Hepatocyte (in vitro differentiated cells): ENCODE measurements at regions not wholly inside any gene's neighbourhood (a gene's known extent, or its start where the extent isn't known, plus 50 kb on each side); places are given as distances from the start of the nearest gene placed in this dataset.

Experiments
- DNase-seq: peaks from one replicate; pipeline ENCODE4 v3.0.0-alpha.2; 2016; ENCODE audit warnings: low spot score
- H2AFZ ChIP-seq: fragments of 200-600 bp; sonication (generic); 2 replicates; pipeline ENCODE4 v1.6.0; 2016; ENCODE audit warnings: antibody characterized with exemption, mild to moderate bottlenecking
- H3K27ac ChIP-seq: fragments of 200-600 bp; sonication (generic); 2 replicates; pipeline ENCODE4 v1.5.1; 2016; ENCODE audit warnings: mild to moderate bottlenecking
- H3K27me3 ChIP-seq: fragments of 200-600 bp; sonication (generic); 2 replicates; pipeline ENCODE4 v1.6.1; 2016
- H3K36me3 ChIP-seq: fragments of 200-600 bp; sonication (generic); replicated peaks from 2 replicates; pipeline ENCODE4 v1.5.1; 2016; ENCODE audit warnings: low read depth; ENCODE audit not compliant: insufficient read depth
- H3K4me1 ChIP-seq: fragments of 200-600 bp; sonication (generic); 2 replicates; pipeline ENCODE4 v1.5.1; 2016; ENCODE audit warnings: mild to moderate bottlenecking, moderate library complexity; ENCODE audit not compliant: insufficient read depth
- H3K4me2 ChIP-seq: fragments of 200-600 bp; sonication (generic); 2 replicates; pipeline ENCODE4 v1.6.0; 2016
- H3K4me3 ChIP-seq: fragments of 200-600 bp; sonication (generic); 2 replicates; pipeline ENCODE4 v1.5.1; 2016; ENCODE audit warnings: mild to moderate bottlenecking
- H3K79me2 ChIP-seq: fragments of 200-600 bp; sonication (generic); 2 replicates; pipeline ENCODE4 v1.6.0; 2017; ENCODE audit warnings: mild to moderate bottlenecking
- H3K9me2 ChIP-seq: fragments of 200-600 bp; sonication (generic); replicated peaks from 2 replicates; pipeline ENCODE4 v1.6.0; 2017; ENCODE audit warnings: mild to moderate bottlenecking; ENCODE audit not compliant: insufficient read depth
- H3K9me3 ChIP-seq: fragments of 200-600 bp; sonication (generic); 2 replicates; pipeline ENCODE4 v1.5.1; 2016; ENCODE audit warnings: low read depth, mild to moderate bottlenecking
- H4K20me1 ChIP-seq: fragments of 200-600 bp; sonication (generic); 2 replicates; pipeline ENCODE4 v1.6.0; 2016; ENCODE audit warnings: mild to moderate bottlenecking; ENCODE audit not compliant: insufficient read depth, poor library complexity, severe bottlenecking
- CTCF ChIP-seq: fragments of 200-600 bp; sonication (generic); IDR thresholded peaks from 2 replicates; pipeline ENCODE4 v1.5.1; 2016; ENCODE audit warnings: antibody characterized with exemption, mild to moderate bottlenecking; ENCODE audit not compliant: poor library complexity
- EZH2 ChIP-seq: fragments of 200-600 bp; sonication (generic); IDR thresholded peaks from 2 replicates; pipeline ENCODE4 v1.6.1; 2016; ENCODE audit warnings: antibody characterized with exemption, mild to moderate bottlenecking, borderline replicate concordance
- EZH2phosphoT487 ChIP-seq: fragments of 200-600 bp; sonication (generic); IDR thresholded peaks from one replicate; pipeline ENCODE4 v1.6.1; 2018; ENCODE audit warnings: antibody characterized with exemption, mild to moderate bottlenecking, low read depth, moderate library complexity; ENCODE audit not compliant: unreplicated experiment, severe bottlenecking
- WGBS: methylation state at CpG from one replicate; pipeline ENCODE4 v1.1.6; 2016; ENCODE audit warnings: low lambda C conversion rate; ENCODE audit errors: missing lambda C conversion rate; 5-methylcytosine and 5-hydroxymethylcytosine counted together

GRCh38 chr2:216757532-216757931 is 62.2 kb upstream of the IGFBP5 start:
- Histone ChIP-seq H3K27me3 (no peaks in the 10 kb centered on the region), H3K4me2 (no peak overlapping the region), H3K36me3 (no peaks in the 10 kb centered on the region), H2AFZ (no peak overlapping the region), H3K79me2 (no peaks in the 10 kb centered on the region), H4K20me1 (no peaks in the 10 kb centered on the region), H3K4me3 (no peak overlapping the region), H3K9me3 (no peaks in the 10 kb centered on the region), H3K9me2 (no peaks in the 10 kb centered on the region), H3K4me1 (peaks cover 13% of the 10 kb centered on the region), H3K27ac (no peak overlapping the region)
- TF ChIP-seq EZH2 (no peak), EZH2phosphoT487 (no peak), CTCF (no peak)
- 38% methylated on average over 4 of the region's 4 CpGs for WGBS
- DNase-seq = no peak

- Histone ChIP-seq H3K4me2 (no peak overlapping the region), H3K27ac (no peak overlapping the region), H3K36me3 (no peaks in the 10 kb centered on the region), H3K9me2 (no peaks in the 10 kb centered on the region), H3K9me3 (no peaks in the 10 kb centered on the region), H4K20me1 (no peaks in the 10 kb centered on the region), H3K27me3 (no peaks in the 10 kb centered on the region), H2AFZ (no peak overlapping the region), H3K4me1 (peaks cover 13% of the 10 kb centered on the region), H3K79me2 (no peaks in the 10 kb centered on the region), H3K4me3 (no peak overlapping the region)
- 82% methylated on average over 2 of the region's 2 CpGs for WGBS
- no peak for TF ChIP-seq EZH2
- no peak for TF ChIP-seq EZH2phosphoT487
- no peak for TF ChIP-seq CTCF
- DNase-seq = no peak
Observed at GRCh38 chr2:216756435-216756834, 61.1 kb upstream of the IGFBP5 start.

- no peak for TF ChIP-seq EZH2phosphoT487
- no peak for TF ChIP-seq EZH2
- TF ChIP-seq CTCF = no peak
- Histone ChIP-seq H4K20me1 (no peaks in the 10 kb centered on the region), H3K4me3 (no peak overlapping the region), H3K9me2 (no peaks in the 10 kb centered on the region), H3K27ac (no peak overlapping the region), H3K27me3 (no peaks in the 10 kb centered on the region), H3K4me1 (peaks cover 9% of the 10 kb centered on the region), H3K4me2 (no peak overlapping the region), H2AFZ (no peak overlapping the region), H3K36me3 (no peaks in the 10 kb centered on the region), H3K79me2 (no peaks in the 10 kb centered on the region), H3K9me3 (no peaks in the 10 kb centered on the region)
- no peak for DNase-seq
- 93% methylated on average over 7 of the region's 7 CpGs for WGBS
Observed at GRCh38 chr2:216754812-216755211, 59.5 kb upstream of the IGFBP5 start.

GRCh38 chr2:216754336-216754735 is 59.0 kb upstream of the IGFBP5 start:
- Histone ChIP-seq H3K27ac (no peak overlapping the region), H3K4me2 (no peak overlapping the region), H3K4me1 (peaks cover 9% of the 10 kb centered on the region), H3K36me3 (no peaks in the 10 kb centered on the region), H3K9me2 (no peaks in the 10 kb centered on the region), H2AFZ (no peak overlapping the region), H3K4me3 (no peak overlapping the region), H4K20me1 (no peaks in the 10 kb centered on the region), H3K79me2 (no peaks in the 10 kb centered on the region), H3K9me3 (no peaks in the 10 kb centered on the region), H3K27me3 (no peaks in the 10 kb centered on the region)
- 88% methylated on average over 3 of the region's 3 CpGs for WGBS
- TF ChIP-seq EZH2phosphoT487 (no peak), CTCF (no peak), EZH2 (no peak)
- DNase-seq = no peak
